GM12865 (cell line): ENCODE measurements at regions not wholly inside any gene's neighbourhood (a gene's known extent, or its start where the extent isn't known, plus 50 kb on each side); places are given as distances from the start of the nearest gene placed in this dataset.

Experiments used
- DNase-seq: peaks from one replicate; pipeline ENCODE4 v3.0.0; 2010; ENCODE audit warnings: low read depth
- H3K4me3 ChIP-seq: 2 replicates; pipeline ENCODE4 v1.5.1; 2011; ENCODE audit warnings: mild to moderate bottlenecking, low read depth, low read length, control low read depth
- CTCF ChIP-seq: IDR thresholded peaks from 2 replicates; pipeline ENCODE4 v1.5.1; 2011; ENCODE audit warnings: low read length, control low read depth, low read depth, inconsistent platforms; ENCODE audit not compliant: insufficient read depth; ENCODE audit errors: missing control alignments

GRCh38 chr5:68007451-68007850 is 208.1 kb upstream of the PIK3R1 start:
- no peak for TF ChIP-seq CTCF
- DNase-seq = no peak
- H3K4me3 ChIP-seq = no peak overlapping the region

- TF ChIP-seq CTCF = no peak
- H3K4me3 ChIP-seq = no peak overlapping the region
- no peak for DNase-seq
Measured at GRCh38 chr5:68002836-68003235, 212.7 kb upstream of the PIK3R1 start.

- H3K4me3 ChIP-seq = no peak overlapping the region
- no peak for DNase-seq
- no peak for TF ChIP-seq CTCF
Measured at GRCh38 chr5:68000805-68001204, 214.8 kb upstream of the PIK3R1 start.

GRCh38 chr5:67999391-67999790 is 216.2 kb upstream of the PIK3R1 start:
- TF ChIP-seq CTCF = no peak
- no peak overlapping the region for H3K4me3 ChIP-seq
- DNase-seq = no peak

GRCh38 chr5:67998709-67999261 is 216.8 kb upstream of the PIK3R1 start:
- TF ChIP-seq CTCF = no peak
- H3K4me3 ChIP-seq = no peak overlapping the region
- no peak for DNase-seq

- DNase-seq = no peak
- H3K4me3 ChIP-seq = no peak overlapping the region
- no peak for TF ChIP-seq CTCF
Measured at GRCh38 chr5:67997892-67998457, 217.6 kb upstream of the PIK3R1 start.

- H3K4me3 ChIP-seq = no peak overlapping the region
- TF ChIP-seq CTCF = no peak
- DNase-seq = no peak
Measured at GRCh38 chr5:67997148-67997547, 218.4 kb upstream of the PIK3R1 start.
